ENCODE measurements at regions not wholly inside any gene's neighbourhood (a gene's known extent, or its start where the extent isn't known, plus 50 kb on each side); places are given as distances from the start of the nearest gene placed in this dataset.

DNA sequence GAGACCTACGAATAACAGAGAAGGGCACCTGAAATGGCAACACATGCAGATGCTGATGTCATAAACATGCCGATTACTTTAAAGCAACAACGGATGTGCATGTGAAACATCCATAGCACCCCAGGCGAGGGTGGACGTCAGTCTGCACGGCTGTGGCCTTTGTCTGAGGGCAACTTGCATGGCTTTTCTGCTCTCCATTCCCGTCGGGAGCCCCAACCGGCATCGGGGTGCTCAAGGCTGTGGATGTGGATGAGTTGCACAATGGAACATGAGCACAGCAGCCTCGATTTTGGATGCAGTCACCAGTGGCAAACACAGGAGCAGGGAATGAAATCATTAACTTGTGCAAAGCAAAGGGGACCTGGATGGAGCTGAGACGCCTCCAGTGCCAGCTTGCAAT, 298.2 kb upstream of the SALL3 start:
- DNase-seq (ENCODE audit: low spot score, unreplicated experiment), result no peak

DNA sequence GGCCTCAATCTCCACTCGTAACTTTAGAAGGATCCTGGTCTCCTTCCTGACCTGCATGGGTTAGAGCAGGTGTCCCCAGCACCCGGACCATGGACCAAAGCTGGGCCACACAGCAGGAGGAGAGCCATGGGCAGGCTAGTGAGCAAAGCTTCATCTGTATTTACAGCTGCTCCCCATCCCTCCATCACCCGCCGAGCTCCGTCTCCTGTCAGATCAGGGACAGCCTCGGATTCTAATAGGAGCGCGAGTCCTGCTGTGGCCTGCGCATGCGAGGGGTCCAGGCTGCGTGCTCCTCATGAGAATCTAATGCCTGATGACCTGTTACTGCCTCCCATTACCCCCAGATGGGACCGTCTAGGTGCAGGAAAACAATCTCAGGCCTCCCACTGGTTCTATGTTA, 297.7 kb upstream of the SALL3 start:
- no peaks in the 10 kb centered on the region for H3K36me3 Mint-ChIP-seq (ENCODE audit: insufficient read depth)
- H3K9me3 Mint-ChIP-seq (ENCODE audit: low read depth), result no peaks in the 10 kb centered on the region
- peaks cover 13% of the 10 kb centered on the region for H3K27me3 Mint-ChIP-seq
- H3K4me1 Mint-ChIP-seq (ENCODE audit: low read depth), result no peaks in the 10 kb centered on the region
- DNase-seq (ENCODE audit: low spot score, unreplicated experiment), result no peak
- no peak overlapping the region for H3K4me3 Mint-ChIP-seq (ENCODE audit: low read depth)
- TF ChIP-seq, protein P1, sequence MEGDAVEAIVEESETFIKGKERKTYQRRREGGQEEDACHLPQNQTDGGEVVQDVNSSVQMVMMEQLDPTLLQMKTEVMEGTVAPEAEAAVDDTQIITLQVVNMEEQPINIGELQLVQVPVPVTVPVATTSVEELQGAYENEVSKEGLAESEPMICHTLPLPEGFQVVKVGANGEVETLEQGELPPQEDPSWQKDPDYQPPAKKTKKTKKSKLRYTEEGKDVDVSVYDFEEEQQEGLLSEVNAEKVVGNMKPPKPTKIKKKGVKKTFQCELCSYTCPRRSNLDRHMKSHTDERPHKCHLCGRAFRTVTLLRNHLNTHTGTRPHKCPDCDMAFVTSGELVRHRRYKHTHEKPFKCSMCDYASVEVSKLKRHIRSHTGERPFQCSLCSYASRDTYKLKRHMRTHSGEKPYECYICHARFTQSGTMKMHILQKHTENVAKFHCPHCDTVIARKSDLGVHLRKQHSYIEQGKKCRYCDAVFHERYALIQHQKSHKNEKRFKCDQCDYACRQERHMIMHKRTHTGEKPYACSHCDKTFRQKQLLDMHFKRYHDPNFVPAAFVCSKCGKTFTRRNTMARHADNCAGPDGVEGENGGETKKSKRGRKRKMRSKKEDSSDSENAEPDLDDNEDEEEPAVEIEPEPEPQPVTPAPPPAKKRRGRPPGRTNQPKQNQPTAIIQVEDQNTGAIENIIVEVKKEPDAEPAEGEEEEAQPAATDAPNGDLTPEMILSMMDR (IDR thresholded peaks at IDR 0.05; ENCODE audit: unreplicated experiment), result no peak
- no peak overlapping the region for H3K27ac Mint-ChIP-seq

More for the DNA sequence above, 298.2 kb upstream of the SALL3 start:
- no peak overlapping the region for H3K4me3 Mint-ChIP-seq (ENCODE audit: low read depth)
- peaks cover 11% of the 10 kb centered on the region for H3K27me3 Mint-ChIP-seq
- no peaks in the 10 kb centered on the region for H3K36me3 Mint-ChIP-seq (ENCODE audit: insufficient read depth)
- TF ChIP-seq, protein P1 (IDR thresholded peaks at IDR 0.05; ENCODE audit: unreplicated experiment), result no peak
- no peak overlapping the region for H3K27ac Mint-ChIP-seq
- no peaks in the 10 kb centered on the region for H3K4me1 Mint-ChIP-seq (ENCODE audit: low read depth)
- no peaks in the 10 kb centered on the region for H3K9me3 Mint-ChIP-seq (ENCODE audit: low read depth)

DNA sequence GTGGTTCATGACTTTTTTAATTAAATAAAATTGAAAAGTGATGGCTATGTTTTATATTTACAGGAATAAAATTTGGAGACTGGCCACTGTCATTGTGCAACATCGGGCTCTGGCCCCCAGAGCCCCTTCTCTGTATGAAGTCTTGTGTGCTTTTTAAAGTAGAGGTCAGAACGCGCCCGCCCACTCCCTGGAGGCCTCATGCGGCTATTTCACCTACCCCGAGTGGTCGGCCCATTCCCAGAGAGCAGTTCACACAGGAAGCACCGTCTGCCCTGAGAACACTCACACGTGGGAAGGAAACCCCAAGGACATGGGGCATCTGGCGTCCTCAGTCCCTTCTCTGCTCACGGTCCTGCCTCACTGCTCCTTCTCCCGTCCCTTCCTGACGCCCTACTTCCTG, 296.9 kb upstream of the SALL3 start:
- H3K27ac Mint-ChIP-seq, result no peak overlapping the region
- no peaks in the 10 kb centered on the region for H3K9me3 Mint-ChIP-seq (ENCODE audit: low read depth)
- no peak for DNase-seq (ENCODE audit: low spot score, unreplicated experiment)
- no peaks in the 10 kb centered on the region for H3K4me1 Mint-ChIP-seq (ENCODE audit: low read depth)
- no peaks in the 10 kb centered on the region for H3K36me3 Mint-ChIP-seq (ENCODE audit: insufficient read depth)
- H3K4me3 Mint-ChIP-seq (ENCODE audit: low read depth), result no peak overlapping the region
- peaks cover 13% of the 10 kb centered on the region for H3K27me3 Mint-ChIP-seq
- TF ChIP-seq, protein P1 (IDR thresholded peaks at IDR 0.05; ENCODE audit: unreplicated experiment), result no peak

DNA sequence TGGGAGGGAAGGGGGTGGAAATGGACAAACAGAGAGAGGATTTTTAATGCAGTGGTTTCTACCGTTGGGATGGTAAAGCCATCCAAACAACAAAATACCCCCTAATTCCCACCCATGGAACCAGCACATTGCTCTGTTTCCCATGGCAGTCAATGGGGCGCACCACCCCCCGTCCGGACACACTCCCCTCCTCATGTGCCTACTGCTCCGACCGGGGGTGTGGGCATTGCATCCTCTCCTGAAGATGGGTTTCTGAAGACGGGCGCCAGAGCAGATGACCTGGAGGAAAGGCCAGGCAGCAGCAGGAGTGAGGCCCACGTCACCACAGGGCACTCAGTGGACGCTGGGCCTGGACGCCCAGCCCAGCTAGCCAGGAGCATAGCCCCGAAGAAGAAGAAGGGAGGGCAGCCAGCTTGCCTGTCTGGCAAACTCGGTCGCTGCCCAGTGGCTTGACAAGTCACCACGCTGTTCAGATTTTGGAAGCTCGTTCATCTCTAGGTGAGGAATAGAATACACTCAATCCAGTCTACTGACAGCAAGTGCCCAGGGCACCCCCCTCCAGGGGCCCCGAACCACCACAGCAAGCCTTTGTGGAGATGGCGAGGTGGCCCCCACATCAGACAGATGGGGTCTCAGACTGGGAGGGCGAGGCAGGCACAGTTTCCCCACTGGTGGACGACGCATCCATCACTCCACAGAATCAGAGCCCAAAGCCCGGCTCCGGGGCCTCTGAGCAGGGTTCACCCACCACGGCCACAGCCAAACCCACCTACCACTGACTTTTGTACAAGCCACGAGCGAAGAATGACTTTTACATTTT, 296.2 kb upstream of the SALL3 start:
- no peak for DNase-seq (ENCODE audit: low spot score, unreplicated experiment)
- peaks cover 13% of the 10 kb centered on the region for H3K27me3 Mint-ChIP-seq
- H3K9me3 Mint-ChIP-seq (ENCODE audit: low read depth), result no peaks in the 10 kb centered on the region
- TF ChIP-seq, protein P1 (IDR thresholded peaks at IDR 0.05; ENCODE audit: unreplicated experiment), result no peak
- H3K36me3 Mint-ChIP-seq (ENCODE audit: insufficient read depth), result no peaks in the 10 kb centered on the region
- no peak overlapping the region for H3K27ac Mint-ChIP-seq
- H3K4me3 Mint-ChIP-seq (ENCODE audit: low read depth), result no peak overlapping the region
- no peaks in the 10 kb centered on the region for H3K4me1 Mint-ChIP-seq (ENCODE audit: low read depth)

DNA sequence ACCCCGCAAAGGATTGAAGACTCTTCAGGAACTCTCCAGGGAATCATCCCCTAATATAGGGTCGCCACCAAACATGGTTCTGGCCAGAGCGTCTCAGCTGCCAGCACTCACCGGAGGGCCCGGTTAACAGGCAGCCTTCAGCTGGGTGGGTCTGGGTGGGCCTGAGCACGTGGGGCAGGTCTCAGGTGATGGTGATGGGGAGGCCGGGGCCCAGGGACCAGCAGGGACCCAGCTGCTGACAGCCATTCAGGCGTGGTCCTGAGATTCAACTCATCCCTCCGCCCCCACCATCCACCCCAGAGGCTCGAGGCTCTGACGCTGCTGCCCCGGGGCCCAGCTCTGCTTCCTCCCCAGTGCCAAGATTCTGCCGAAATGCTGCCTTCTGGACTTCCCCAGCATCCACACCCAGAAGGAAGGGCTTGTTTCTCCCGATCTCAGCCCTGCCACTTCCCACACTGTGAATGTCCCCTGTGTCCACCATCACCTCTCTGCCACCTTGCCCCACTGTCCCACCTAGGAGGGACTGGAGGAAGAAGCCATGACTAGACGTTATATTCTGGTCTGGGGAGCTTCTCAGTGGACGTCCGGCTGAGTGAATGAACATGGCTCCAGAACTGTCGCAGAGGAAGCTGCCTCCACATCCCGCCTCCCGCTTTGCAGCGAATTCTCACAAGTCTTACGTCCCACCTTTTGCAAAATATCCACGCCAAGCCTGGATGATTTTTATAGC, 294.2 kb upstream of the SALL3 start:
- Mint-ChIP-seq H3K4me1 (ENCODE audit: low read depth) (no peaks in the 10 kb centered on the region), H3K27me3 (peaks cover 8% of the 10 kb centered on the region), H3K36me3 (ENCODE audit: insufficient read depth) (no peaks in the 10 kb centered on the region), H3K9me3 (ENCODE audit: low read depth) (no peaks in the 10 kb centered on the region), H3K4me3 (ENCODE audit: low read depth) (no peak overlapping the region), H3K27ac (no peak overlapping the region)
- TF ChIP-seq, protein P1 (IDR thresholded peaks at IDR 0.05; ENCODE audit: unreplicated experiment), result no peak
- no peak for DNase-seq (ENCODE audit: low spot score, unreplicated experiment)
